ENCODE measurements at regions not wholly inside any gene's neighbourhood (a gene's known extent, or its start where the extent isn't known, plus 50 kb on each side); places are given as distances from the start of the nearest gene placed in this dataset.
A peak's percentile ranks its signal among the peaks of the same experiment; 100 is the strongest.

DNA sequence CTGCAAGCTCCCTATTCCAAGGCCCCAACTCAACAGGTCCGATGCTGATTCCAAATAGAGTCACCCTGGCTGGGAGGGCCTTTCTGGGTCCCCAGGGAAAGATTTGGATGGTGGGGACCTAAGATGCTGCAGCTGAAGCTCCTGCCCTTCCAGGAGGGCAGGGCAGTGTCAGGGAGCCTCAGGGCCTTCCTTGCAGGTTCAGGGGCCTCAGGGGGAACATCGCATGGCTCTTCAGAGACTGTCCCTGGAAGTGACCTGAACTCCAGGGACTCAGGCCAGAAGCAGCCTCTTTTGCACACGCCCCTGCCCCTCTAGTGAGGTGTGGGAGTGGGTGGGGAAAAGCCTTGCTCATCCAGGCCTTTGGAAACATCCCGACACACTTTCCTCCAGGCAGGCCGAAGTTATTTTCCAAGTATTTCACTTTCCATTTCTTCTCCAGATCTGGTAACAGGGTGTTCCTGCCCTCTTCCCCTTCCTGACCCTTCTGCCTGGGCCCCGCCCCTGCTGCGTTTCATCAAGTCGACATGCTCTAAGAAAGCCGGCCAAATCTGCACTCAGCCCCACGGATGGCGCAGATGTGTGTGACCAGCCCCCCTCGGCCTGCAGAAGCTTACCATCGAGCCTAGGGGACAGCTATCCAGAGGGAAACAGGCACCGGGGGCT is 159.5 kb downstream of the FGF18 start:
- DNase-seq: no peak
- peaks cover 17% of the 10 kb centered on the region for H3K4me1 Mint-ChIP-seq (ENCODE audit: low read depth, unreplicated experiment)
- H3K27me3 Mint-ChIP-seq (ENCODE audit: unreplicated experiment): peaks cover 8% of the 10 kb centered on the region
- TF ChIP-seq CTCF (IDR thresholded peaks at IDR 0.05; ENCODE audit: partially characterized antibody, unreplicated experiment): no peak
- H3K27ac Mint-ChIP-seq (ENCODE audit: unreplicated experiment): no peak overlapping the region
- H3K36me3 Mint-ChIP-seq (ENCODE audit: unreplicated experiment): no peaks in the 10 kb centered on the region
- no peak overlapping the region for H3K4me3 Mint-ChIP-seq (ENCODE audit: unreplicated experiment)
- peaks cover 1% of the 10 kb centered on the region for H3K9me3 Mint-ChIP-seq (ENCODE audit: unreplicated experiment)

- peaks cover 1% of the 10 kb centered on the region for H3K9me3 Mint-ChIP-seq (ENCODE audit: unreplicated experiment)
- H3K4me1 Mint-ChIP-seq (ENCODE audit: low read depth, unreplicated experiment): peaks cover 17% of the 10 kb centered on the region
- no peak for TF ChIP-seq CTCF (IDR thresholded peaks at IDR 0.05; ENCODE audit: partially characterized antibody, unreplicated experiment)
- H3K4me3 Mint-ChIP-seq (ENCODE audit: unreplicated experiment): no peak overlapping the region
- no peak for DNase-seq
- peaks cover 8% of the 10 kb centered on the region for H3K27me3 Mint-ChIP-seq (ENCODE audit: unreplicated experiment)
- H3K27ac Mint-ChIP-seq (ENCODE audit: unreplicated experiment): no peak overlapping the region
- H3K36me3 Mint-ChIP-seq (ENCODE audit: unreplicated experiment): no peaks in the 10 kb centered on the region
Observed at GRCh38 chr5:171579976-171580411, 160.5 kb downstream of the FGF18 start.

DNA sequence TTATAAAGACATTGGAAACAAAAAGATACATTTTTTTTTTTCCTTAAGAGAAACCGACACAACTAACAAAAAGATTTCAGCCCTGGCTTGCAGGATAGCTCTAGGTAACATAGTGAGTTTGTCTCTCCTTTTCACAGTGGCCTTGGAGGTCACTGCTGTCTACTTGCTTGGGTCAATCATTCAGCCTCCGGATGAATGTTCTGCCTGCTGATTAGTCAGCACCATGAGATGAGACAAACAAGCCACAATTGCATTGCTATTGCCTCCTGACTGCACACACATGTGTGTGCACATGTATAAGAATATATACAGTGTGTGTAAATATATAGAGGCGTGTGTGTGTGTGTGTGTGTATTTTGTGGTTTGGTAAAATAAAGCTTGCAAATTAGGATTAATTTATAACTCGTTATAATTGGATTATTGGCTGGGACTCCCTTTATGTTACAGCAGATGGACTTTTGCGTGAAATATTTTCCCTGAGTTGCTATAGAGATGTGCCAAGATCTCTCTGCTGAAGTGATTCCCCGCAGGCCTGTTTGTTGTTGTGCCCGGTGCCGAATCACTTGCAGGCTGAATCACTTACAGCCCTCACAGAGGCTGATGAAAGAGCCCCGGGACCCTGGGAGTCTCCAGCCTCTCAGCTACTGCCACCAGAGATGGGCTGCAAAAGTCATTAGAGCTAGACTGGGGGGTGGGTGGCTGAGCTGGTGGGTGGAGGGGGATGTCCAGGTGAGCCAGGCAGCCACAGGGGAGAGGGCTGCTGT is 161.2 kb downstream of the FGF18 start:
- H3K36me3 Mint-ChIP-seq (ENCODE audit: unreplicated experiment): no peaks in the 10 kb centered on the region
- H3K27ac Mint-ChIP-seq (ENCODE audit: unreplicated experiment): peak overlapping the region; percentile 48
- DNase-seq: peak; percentile 39
- peak overlapping the region; percentile 34 for H3K4me3 Mint-ChIP-seq (ENCODE audit: unreplicated experiment)
- no peak for TF ChIP-seq CTCF (IDR thresholded peaks at IDR 0.05; ENCODE audit: partially characterized antibody, unreplicated experiment)
- H3K4me1 Mint-ChIP-seq (ENCODE audit: low read depth, unreplicated experiment): peaks cover 17% of the 10 kb centered on the region
- H3K9me3 Mint-ChIP-seq (ENCODE audit: unreplicated experiment): peaks cover 1% of the 10 kb centered on the region
- H3K27me3 Mint-ChIP-seq (ENCODE audit: unreplicated experiment): peaks cover 8% of the 10 kb centered on the region

DNA sequence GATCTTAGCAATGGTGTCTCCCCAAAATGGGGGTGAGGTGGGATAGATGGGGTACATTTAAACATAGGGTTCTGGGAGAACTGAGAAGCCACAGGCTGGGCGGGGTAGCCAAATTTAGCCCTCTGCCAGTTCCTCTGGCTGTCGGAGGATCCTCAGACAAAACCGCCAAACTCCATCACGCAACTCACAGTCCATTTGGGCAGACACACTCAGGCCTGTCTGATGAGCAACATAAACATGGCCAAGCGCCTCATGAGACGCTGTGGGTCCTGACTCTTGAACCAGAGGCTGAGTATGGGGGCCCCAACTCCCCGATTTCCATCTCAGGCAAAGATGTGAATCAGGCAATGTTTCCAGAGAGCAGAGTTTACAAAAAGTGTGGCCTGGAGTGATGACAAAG is 162.3 kb downstream of the FGF18 start:
- Mint-ChIP-seq H3K9me3 (ENCODE audit: unreplicated experiment) (peaks cover 1% of the 10 kb centered on the region), H3K27ac (ENCODE audit: unreplicated experiment) (no peak overlapping the region), H3K4me1 (ENCODE audit: low read depth, unreplicated experiment) (peaks cover 17% of the 10 kb centered on the region), H3K36me3 (ENCODE audit: unreplicated experiment) (no peaks in the 10 kb centered on the region), H3K27me3 (ENCODE audit: unreplicated experiment) (peaks cover 2% of the 10 kb centered on the region), H3K4me3 (ENCODE audit: unreplicated experiment) (no peak overlapping the region)
- no peak for TF ChIP-seq CTCF (IDR thresholded peaks at IDR 0.05; ENCODE audit: partially characterized antibody, unreplicated experiment)
- no peak for DNase-seq

GRCh38 chr5:171582849-171583248 is 163.4 kb downstream of the FGF18 start:
- Mint-ChIP-seq H3K27ac (ENCODE audit: unreplicated experiment) (no peak overlapping the region), H3K4me1 (ENCODE audit: low read depth, unreplicated experiment) (peaks cover 17% of the 10 kb centered on the region), H3K9me3 (ENCODE audit: unreplicated experiment) (peaks cover 1% of the 10 kb centered on the region), H3K4me3 (ENCODE audit: unreplicated experiment) (no peak overlapping the region), H3K27me3 (ENCODE audit: unreplicated experiment) (peaks cover 3% of the 10 kb centered on the region), H3K36me3 (ENCODE audit: unreplicated experiment) (no peaks in the 10 kb centered on the region)
- TF ChIP-seq CTCF (IDR thresholded peaks at IDR 0.05; ENCODE audit: partially characterized antibody, unreplicated experiment): no peak
- DNase-seq: no peak
